HG02610 (cell line): ENCODE measurements at regions not wholly inside any gene's neighbourhood (a gene's known extent, or its start where the extent isn't known, plus 50 kb on each side); places are given as distances from the start of the nearest gene placed in this dataset.

Source experiments
- ATAC-seq: cut with Tn5 transposase; IDR thresholded peaks from one replicate; pipeline ENCODE4 v1.9.1; 2021; ENCODE audit warnings: mild to moderate bottlenecking, moderate library complexity; ENCODE audit not compliant: unreplicated experiment

GRCh38 chr6:4620284-4621151, 155.7 kb upstream of the CDYL start:
- no peak for ATAC-seq

- ATAC-seq = no peak
Measured at GRCh38 chr6:4616311-4616710, 159.9 kb upstream of the CDYL start.

- ATAC-seq = no peak
Measured at GRCh38 chr6:4615891-4616290, 160.3 kb upstream of the CDYL start.

GRCh38 chr6:4615231-4615630, 161.0 kb upstream of the CDYL start:
- ATAC-seq = no peak

- no peak for ATAC-seq
Measured at GRCh38 chr6:4614637-4615036, 161.6 kb upstream of the CDYL start.

- no peak for ATAC-seq
Measured at GRCh38 chr6:4613795-4614194, 162.4 kb upstream of the CDYL start.

GRCh38 chr6:4613381-4613780, 162.8 kb upstream of the CDYL start:
- ATAC-seq = no peak

- ATAC-seq = no peak
Measured at GRCh38 chr6:4612636-4613171, 163.5 kb upstream of the CDYL start.

GRCh38 chr6:4611429-4612129, 164.6 kb upstream of the CDYL start:
- no peak for ATAC-seq

GRCh38 chr6:4610256-4610655, 165.9 kb upstream of the CDYL start:
- ATAC-seq = no peak

GRCh38 chr6:4608361-4609115, 167.7 kb upstream of the CDYL start:
- no peak for ATAC-seq

- ATAC-seq = peak; percentile 41
Measured at GRCh38 chr6:4607793-4608192, 168.4 kb upstream of the CDYL start.

GRCh38 chr6:4606821-4607704, 169.1 kb upstream of the CDYL start:
- ATAC-seq = no peak

- no peak for ATAC-seq
Measured at GRCh38 chr6:4606016-4606415, 170.2 kb upstream of the CDYL start.

- no peak for ATAC-seq
Measured at GRCh38 chr6:4603856-4604369, 172.3 kb upstream of the CDYL start.

GRCh38 chr6:4603291-4603690, 172.9 kb upstream of the CDYL start:
- ATAC-seq = no peak

GRCh38 chr6:4599924-4600323, 176.3 kb upstream of the CDYL start:
- no peak for ATAC-seq

- ATAC-seq = no peak
Measured at GRCh38 chr6:4598384-4598995, 177.7 kb upstream of the CDYL start.

- no peak for ATAC-seq
Measured at GRCh38 chr6:4593951-4594350, 182.3 kb upstream of the CDYL start.

GRCh38 chr6:4592026-4592425, 184.2 kb upstream of the CDYL start:
- no peak for ATAC-seq
